GM10266 (cell line): ENCODE measurements at regions not wholly inside any gene's neighbourhood (a gene's known extent, or its start where the extent isn't known, plus 50 kb on each side); places are given as distances from the start of the nearest gene placed in this dataset.

Experiments used
- DNase-seq: peaks from one replicate; pipeline ENCODE4 v3.0.0; 2012; ENCODE audit errors: extremely low spot score
- CTCF ChIP-seq: IDR thresholded peaks from 2 replicates; pipeline ENCODE4 v1.5.1; 2012; ENCODE audit warnings: mild to moderate bottlenecking, low read depth; ENCODE audit not compliant: control insufficient read depth, insufficient read depth; ENCODE audit errors: missing control alignments

GRCh38 chr2:149727927-149728326, 140.4 kb upstream of the MMADHC start:
- TF ChIP-seq CTCF: no peak
- no peak for DNase-seq

GRCh38 chr2:149725234-149725633, 137.7 kb upstream of the MMADHC start:
- no peak for TF ChIP-seq CTCF
- no peak for DNase-seq

- TF ChIP-seq CTCF: no peak
- no peak for DNase-seq
Observed at GRCh38 chr2:149724091-149724490, 136.5 kb upstream of the MMADHC start.

GRCh38 chr2:149720615-149721014, 133.0 kb upstream of the MMADHC start:
- TF ChIP-seq CTCF: no peak
- no peak for DNase-seq

- no peak for DNase-seq
- no peak for TF ChIP-seq CTCF
Observed at GRCh38 chr2:149719695-149720094, 132.1 kb upstream of the MMADHC start.

GRCh38 chr2:149716687-149717086, 129.1 kb upstream of the MMADHC start:
- TF ChIP-seq CTCF: no peak
- DNase-seq: no peak

GRCh38 chr2:149715894-149716293, 128.3 kb upstream of the MMADHC start:
- no peak for TF ChIP-seq CTCF

More at GRCh38 chr2:149715894-149716293, 128.3 kb upstream of the MMADHC start:
- no peak for DNase-seq
